Transverse colon (tissue), 4 donors: ENCODE measurements at regions not wholly inside any gene's neighbourhood (a gene's known extent, or its start where the extent isn't known, plus 50 kb on each side); places are given as distances from the start of the nearest gene placed in this dataset.

Experiments
- DNase-seq: peaks from one replicate; pipeline ENCODE4 v3.0.0-alpha.2; 2019
- H3K27ac ChIP-seq, 4 donors: fragments of 200-600 bp; sonication (generic); 2 replicates each; pipeline ENCODE4 v1.5.1; 2016 to 2018; ENCODE audit warnings: inconsistent platforms in 4 of 4
- H3K27me3 ChIP-seq: fragments of 200-600 bp; sonication (generic); 2 replicates; pipeline ENCODE4 v1.5.1; 2017; ENCODE audit warnings: inconsistent platforms
- H3K36me3 ChIP-seq, 4 donors: fragments of 200-600 bp; sonication (generic); 2 replicates each; pipeline ENCODE4 v1.5.1; 2017 to 2019; ENCODE audit warnings: inconsistent platforms in 4 of 4
- H3K4me1 ChIP-seq, 4 donors: fragments of 200-600 bp; sonication (generic); 2 replicates each; pipeline ENCODE4 v1.5.1; 2017 to 2020; ENCODE audit warnings: inconsistent platforms in 4 of 4
- H3K4me3 ChIP-seq, 4 donors: fragments of 200-600 bp; sonication (generic); 1 replicate in 1 of 4; 2 replicates in 3 of 4; pipeline versions ENCODE4 v1.5.1 to v1.6.1; 2017 to 2019; ENCODE audit warnings: inconsistent platforms in 4 of 4
- H3K9me3 ChIP-seq, 2 donors: fragments of 200-600 bp; sonication (generic); 2 replicates each; pipeline ENCODE4 v1.5.1; 2017 to 2019; ENCODE audit warnings: inconsistent platforms in 2 of 2
- CTCF ChIP-seq, 5 experiments: fragments of 200-600 bp in 3 of 5; fragments of 450-650 bp in 2 of 5; sonication (generic) in 3 of 5; IDR thresholded peaks; 1 replicate in 2 of 5; 2 replicates in 3 of 5; pipeline ENCODE4 v1.5.1; 2016 to 2017; ENCODE audit warnings: antibody characterized with exemption in 5 of 5, inconsistent platforms in 3 of 5, mild to moderate bottlenecking in 2 of 5, moderate library complexity in 1 of 5
- EP300 ChIP-seq: sonication (generic); formaldehyde crosslinking; IDR thresholded peaks from one replicate; pipeline ENCODE4 v1.6.1; 2017; ENCODE audit warnings: antibody characterized with exemption, low read depth
- POLR2A ChIP-seq: fragments of 450-650 bp; IDR thresholded peaks from one replicate; pipeline ENCODE4 v1.6.1; 2016; ENCODE audit warnings: antibody characterized with exemption, mild to moderate bottlenecking, moderate library complexity
- POLR2AphosphoS5 ChIP-seq, 3 donors: sonication (generic); formaldehyde crosslinking; IDR thresholded peaks; one replicate each; pipeline ENCODE4 v1.6.1; 2016; ENCODE audit warnings: antibody characterized with exemption in 3 of 3
- WGBS, 2 donors: methylation state at CpG; one replicate each; pipeline ENCODE4 v1.1.5; 2018; ENCODE audit warnings: low coverage in 1 of 2; 5-methylcytosine and 5-hydroxymethylcytosine counted together
- in situ Hi-C, 4 donors: fragments of 200-750 bp; cut with MboI; loops; one replicate each; pipeline versions ENCODE4 v1.15.0 to v1.15.1; 2017; ENCODE audit warnings: low sequenced_read_pairs in 3 of 4, low pct_ligation_motif_present in 1 of 4, low pct_unique_long_range_greater_than_20kb in 1 of 4
- intact Hi-C: fragments of 100-400 bp; cut with DNase I; formaldehyde crosslinking; loops from one replicate; pipeline ENCODE4 v1.15.1; 2023; ENCODE audit warnings: low total_unique reads

- Histone ChIP-seq H3K4me1 (peaks cover 0 to 12% (median 0%) of the 10 kb centered on the region in 4 donors), H3K4me3 (no peak overlapping the region), H3K27me3 (no peaks in the 10 kb centered on the region), H3K27ac (no peak overlapping the region), H3K36me3 (no peaks in the 10 kb centered on the region), H3K9me3 (no peaks in the 10 kb centered on the region)
- in situ Hi-C loops (no loop called here), intact Hi-C loops (no loop called here)
- TF ChIP-seq POLR2AphosphoS5 (IDR thresholded peaks at IDR 0.05), result no peak
- DNase-seq, result no peak
- WGBS, 2 donors, result 94 to 100% methylated on average over 4 of the region's 4 CpGs
Observed at GRCh38 chr20:40280616-40281015, 408.4 kb downstream of the MAFB start.

GRCh38 chr20:40279390-40279789, 409.6 kb downstream of the MAFB start:
- H3K4me1 ChIP-seq, result peaks cover 0 to 7% (median 0%) of the 10 kb centered on the region in 4 donors
- peak; percentile 13 for DNase-seq
- WGBS, 2 donors, result 46 to 50% methylated on average over 1 of the region's 1 CpG
- TF ChIP-seq EP300 (no peak), POLR2A (no peak), POLR2AphosphoS5 (IDR thresholded peaks at IDR 0.05) (no peak), CTCF (IDR thresholded peaks at IDR 0.05) (no peak)
- H3K27me3 ChIP-seq, result no peaks in the 10 kb centered on the region
- intact Hi-C loops, result no loop called here
- no peak overlapping the region for H3K4me3 ChIP-seq
- peak overlapping the region; percentile 21 to 43 (median 31) for H3K27ac ChIP-seq
- H3K36me3 ChIP-seq, result no peaks in the 10 kb centered on the region
- in situ Hi-C loops, result no loop called here
- no peaks in the 10 kb centered on the region for H3K9me3 ChIP-seq

- DNase-seq, result no peak
- TF ChIP-seq CTCF (IDR thresholded peaks at IDR 0.05) (no peak), POLR2AphosphoS5 (IDR thresholded peaks at IDR 0.05) (no peak), EP300 (no peak), POLR2A (no peak)
- Histone ChIP-seq H3K4me3 (no peak overlapping the region), H3K36me3 (no peaks in the 10 kb centered on the region), H3K27me3 (no peaks in the 10 kb centered on the region), H3K4me1 (peaks cover 0 to 6% (median 0%) of the 10 kb centered on the region in 4 donors), H3K27ac (peak overlapping the region; percentile 21 to 43 (median 31)), H3K9me3 (no peaks in the 10 kb centered on the region)
- intact Hi-C loops, result no loop called here
- in situ Hi-C loops, result no loop called here
- 84 to 94% methylated on average over 2 to 3 of the region's 3 CpGs for WGBS, 2 donors
Observed at GRCh38 chr20:40278673-40279072, 410.4 kb downstream of the MAFB start.

- no peak overlapping the region for H3K4me3 ChIP-seq
- no peak for TF ChIP-seq POLR2AphosphoS5 (IDR thresholded peaks at IDR 0.05)
- TF ChIP-seq CTCF (IDR thresholded peaks at IDR 0.05), result no peak
- no peak for TF ChIP-seq EP300
- TF ChIP-seq POLR2A, result no peak
- no peaks in the 10 kb centered on the region for H3K27me3 ChIP-seq
- in situ Hi-C loops (no loop called here), intact Hi-C loops (no loop called here)
- no peak for DNase-seq
- no peaks in the 10 kb centered on the region for H3K36me3 ChIP-seq
- 60 to 86% methylated on average over 1 to 4 of the region's 4 CpGs for WGBS, 2 donors
- H3K4me1 ChIP-seq, result peaks cover 0 to 6% (median 0%) of the 10 kb centered on the region in 4 donors
- H3K9me3 ChIP-seq, result no peaks in the 10 kb centered on the region
- H3K27ac ChIP-seq, result no peak overlapping the region
Observed at GRCh38 chr20:40276301-40276700, 412.7 kb downstream of the MAFB start.

GRCh38 chr20:40275738-40276137, 413.3 kb downstream of the MAFB start:
- in situ Hi-C loops (no loop called here), intact Hi-C loops (no loop called here)
- Histone ChIP-seq H3K36me3 (no peaks in the 10 kb centered on the region), H3K4me1 (peaks cover 0 to 6% (median 0%) of the 10 kb centered on the region in 4 donors), H3K9me3 (no peaks in the 10 kb centered on the region), H3K27me3 (no peaks in the 10 kb centered on the region), H3K4me3 (no peak overlapping the region), H3K27ac (no peak overlapping the region)
- no peak for DNase-seq
- TF ChIP-seq CTCF (IDR thresholded peaks at IDR 0.05) (no peak), POLR2A (no peak), EP300 (no peak), POLR2AphosphoS5 (IDR thresholded peaks at IDR 0.05) (no peak)
- WGBS, 2 donors, result 86 to 87% methylated on average over 10 of the region's 10 CpGs
